ENCODE measurements at regions not wholly inside any gene's neighbourhood (a gene's known extent, or its start where the extent isn't known, plus 50 kb on each side); places are given as distances from the start of the nearest gene placed in this dataset.
A peak's percentile ranks its signal among the peaks of the same experiment; 100 is the strongest.
"Not testable (repeated sequence)": the region's sequence is repeated elsewhere in the genome, so short reads cannot be mapped to it uniquely, and the experiment has no call there.

DNA sequence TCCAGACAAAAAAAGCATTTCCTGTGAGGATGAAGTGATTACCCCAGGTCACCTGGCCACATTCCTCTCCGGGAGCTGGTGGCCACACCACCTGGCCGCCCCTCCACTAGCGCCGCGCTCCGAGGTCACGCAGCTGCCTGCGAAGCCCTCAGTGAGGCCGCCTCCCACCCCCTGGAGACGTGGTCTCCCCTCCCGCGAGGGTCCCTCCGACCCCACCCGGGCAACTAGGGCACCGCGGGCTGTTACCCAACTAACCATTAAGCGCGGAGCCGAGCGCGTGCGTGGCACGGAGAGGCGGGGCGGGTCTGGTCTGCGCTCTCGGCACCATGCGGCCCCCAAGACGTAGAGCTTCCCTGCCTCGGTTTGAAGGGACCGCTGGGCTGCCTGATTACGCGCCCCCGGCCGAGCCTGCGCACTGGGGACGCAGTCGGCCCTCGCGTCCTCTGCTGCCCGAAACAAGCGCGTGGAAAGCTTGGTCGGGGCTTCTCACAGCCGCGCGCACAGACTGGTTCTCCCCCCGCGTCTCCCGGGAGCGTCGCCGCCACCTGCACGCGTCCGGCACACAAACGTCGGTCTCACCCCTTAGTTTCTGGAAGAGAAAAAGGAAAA is 106.5 kb downstream of the SLC16A1 start:
- peaks cover 0 to 11% (median 10%) of the 10 kb centered on the region in 4 experiments for H3K4me1 ChIP-seq (ENCODE audit: control extremely low read depth in 1 of 4, control insufficient read depth in 4 of 4, insufficient read depth in 4 of 4, low read length in 3 of 4)
- peak overlapping the region; percentile 18 to 68 (median 57) for H3K4me3 ChIP-seq (ENCODE audit: control insufficient read depth in 1 of 7, extremely low read depth in 1 of 7, insufficient read depth in 4 of 7, low read depth in 2 of 7, low read length in 6 of 7)
- H3K36me3 ChIP-seq (ENCODE audit: control insufficient read depth in 4 of 4, insufficient read depth in 4 of 4, low read length in 3 of 4): no peaks in the 10 kb centered on the region
- H3K9me3 ChIP-seq (ENCODE audit: control extremely low read depth in 1 of 5, control insufficient read depth in 4 of 5, insufficient read depth in 2 of 5, low read depth in 1 of 5, low read length in 4 of 5): peaks cover 0 to 3% (median 0%) of the 10 kb centered on the region in 5 experiments
- CTCF ChIA-PET: interaction anchor here (0.7 to 0.9 kb wide), 2 partner anchors 133 to 843 kb away, joined by 3 read pairs; no protein-coding TSS in a partner anchor
- WGBS (ENCODE audit: insufficient coverage): 2% methylated on average over 41 of the region's 58 CpGs
- DNase-seq: peak; percentile 32 to 58 (median 45)
- H3K27me3 ChIP-seq (replicated peaks in 2 of 5; ENCODE audit: control insufficient read depth in 4 of 5, insufficient read depth in 5 of 5, low read length in 4 of 5): peaks cover 3 to 67% (median 17%) of the 10 kb centered on the region in 5 experiments
- POLR2A ChIA-PET: interaction anchor here (0.6 kb wide), 1 partner anchor 175 kb away, joined by 3 read pairs; no protein-coding TSS in a partner anchor
- no peak overlapping the region for H3K27ac ChIP-seq (ENCODE audit: insufficient read depth in 1 of 2, low read depth in 1 of 2, low read length in 2 of 2, poor library complexity in 1 of 2, severe bottlenecking in 2 of 2)

DNA sequence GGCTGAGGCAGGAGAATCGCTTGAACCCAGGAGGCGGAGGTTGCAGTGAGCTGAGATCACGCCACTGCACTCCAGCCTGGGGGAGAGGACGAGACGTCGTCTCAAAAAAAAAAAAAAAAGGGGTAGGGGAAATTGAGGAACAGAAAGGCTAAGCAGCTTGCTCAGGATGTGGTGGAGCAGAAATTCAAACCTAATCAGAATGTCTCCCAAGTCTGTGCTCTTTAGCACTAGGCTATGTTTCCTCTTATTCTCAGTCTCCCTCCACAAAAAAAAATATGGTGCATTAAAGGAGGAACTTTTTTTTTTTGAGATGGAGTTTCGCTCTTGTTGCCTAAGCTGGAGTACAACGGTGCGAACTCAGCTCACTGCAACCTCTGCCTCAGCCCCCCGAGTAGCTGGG is 114.2 kb downstream of the SLC16A1 start:
- CTCF ChIA-PET: no interaction called here
- Histone ChIP-seq H3K4me1 (ENCODE audit: control extremely low read depth in 1 of 4, control insufficient read depth in 4 of 4, insufficient read depth in 4 of 4, low read length in 3 of 4) (peaks cover 8 to 23% (median 16%) of the 10 kb centered on the region in 4 experiments), H3K4me3 (ENCODE audit: control insufficient read depth in 1 of 7, extremely low read depth in 1 of 7, insufficient read depth in 4 of 7, low read depth in 2 of 7, low read length in 6 of 7) (no peak overlapping the region), H3K27ac (ENCODE audit: insufficient read depth in 1 of 2, low read depth in 1 of 2, low read length in 2 of 2, poor library complexity in 1 of 2, severe bottlenecking in 2 of 2) (no peak overlapping the region), H3K27me3 (replicated peaks in 2 of 5; ENCODE audit: control insufficient read depth in 4 of 5, insufficient read depth in 5 of 5, low read length in 4 of 5) (peaks cover 0 to 29% (median 7%) of the 10 kb centered on the region in 5 experiments), H3K9me3 (ENCODE audit: control extremely low read depth in 1 of 5, control insufficient read depth in 4 of 5, insufficient read depth in 2 of 5, low read depth in 1 of 5, low read length in 4 of 5) (no peaks in the 10 kb centered on the region), H3K36me3 (ENCODE audit: control insufficient read depth in 4 of 4, insufficient read depth in 4 of 4, low read length in 3 of 4) (no peaks in the 10 kb centered on the region)
- DNase-seq: peak in 2 of 3 donors; percentile 37 to 42
- 24% methylated on average over 6 of the region's 10 CpGs for WGBS (ENCODE audit: insufficient coverage)
- POLR2A ChIA-PET: no interaction called here

DNA sequence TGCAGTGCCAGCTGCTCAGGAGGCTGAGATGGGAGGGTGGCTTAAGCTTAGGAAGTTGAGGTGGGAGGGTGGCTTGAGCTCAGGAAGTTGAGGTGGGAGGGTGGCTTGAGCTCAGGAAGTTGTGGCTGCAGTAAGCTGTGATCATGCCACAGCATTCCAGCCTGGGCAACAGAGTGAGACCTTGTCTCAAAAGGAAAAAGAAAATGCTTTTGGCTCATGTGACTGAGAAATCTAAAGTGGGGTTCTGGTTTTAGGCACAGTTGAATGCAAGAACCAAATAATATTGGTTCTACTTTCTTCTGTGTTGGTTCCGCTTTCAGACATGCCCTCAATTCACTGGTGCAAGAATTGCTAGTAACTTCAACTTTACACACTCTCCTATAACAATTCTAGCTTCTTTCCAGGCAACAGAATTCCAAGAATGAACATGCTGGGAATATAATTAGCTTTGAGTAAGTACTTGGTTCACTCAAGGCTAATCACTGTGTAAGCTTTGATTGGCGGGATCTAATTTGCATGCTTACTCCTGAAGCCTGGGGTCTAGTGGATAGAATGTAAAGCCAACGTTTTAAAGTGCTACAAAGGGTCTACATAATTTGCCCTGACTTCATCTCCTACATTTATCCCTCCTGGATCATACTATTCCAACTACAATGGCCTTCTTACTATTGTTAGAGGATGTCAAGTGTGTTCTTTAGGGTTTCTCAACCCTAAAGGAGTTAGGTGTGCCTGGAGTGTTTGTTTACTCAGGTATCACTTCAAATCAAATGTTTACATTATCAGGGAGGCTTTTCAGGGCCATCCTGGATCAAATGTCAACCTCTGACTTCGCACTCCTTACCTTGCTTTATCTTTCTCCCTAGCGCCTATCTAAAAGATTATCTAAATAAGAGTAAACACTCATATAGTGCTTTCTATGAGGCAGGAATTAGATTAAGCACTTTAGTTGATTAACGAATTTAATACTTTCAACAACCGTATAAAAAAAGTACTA is 115.1 kb downstream of the SLC16A1 start:
- Histone ChIP-seq H3K27ac (ENCODE audit: insufficient read depth in 1 of 2, low read depth in 1 of 2, low read length in 2 of 2, poor library complexity in 1 of 2, severe bottlenecking in 2 of 2) (no peak overlapping the region), H3K4me3 (ENCODE audit: control insufficient read depth in 1 of 7, extremely low read depth in 1 of 7, insufficient read depth in 4 of 7, low read depth in 2 of 7, low read length in 6 of 7) (peak overlapping the region in 2 of 7 experiments; percentile 2 to 21), H3K27me3 (replicated peaks in 2 of 5; ENCODE audit: control insufficient read depth in 4 of 5, insufficient read depth in 5 of 5, low read length in 4 of 5) (peaks cover 0 to 28% (median 7%) of the 10 kb centered on the region in 5 experiments), H3K9me3 (ENCODE audit: control extremely low read depth in 1 of 5, control insufficient read depth in 4 of 5, insufficient read depth in 2 of 5, low read depth in 1 of 5, low read length in 4 of 5) (no peaks in the 10 kb centered on the region), H3K36me3 (ENCODE audit: control insufficient read depth in 4 of 4, insufficient read depth in 4 of 4, low read length in 3 of 4) (no peaks in the 10 kb centered on the region), H3K4me1 (ENCODE audit: control extremely low read depth in 1 of 4, control insufficient read depth in 4 of 4, insufficient read depth in 4 of 4, low read length in 3 of 4) (peaks cover 8 to 23% (median 17%) of the 10 kb centered on the region in 4 experiments)
- CTCF ChIA-PET: interaction anchor here (0.6 to 1.1 kb wide), 3 partner anchors 30 to 145 kb away, joined by 3 read pairs; no protein-coding TSS in a partner anchor
- POLR2A ChIA-PET: interaction anchor here (0.6 kb wide), 1 partner anchor 18 kb away, joined by 3 read pairs; no protein-coding TSS in a partner anchor
- DNase-seq: peak; percentile 71 to 74 (median 72)
- WGBS (ENCODE audit: insufficient coverage): 0% methylated on average over 1 of the region's 7 CpGs

DNA sequence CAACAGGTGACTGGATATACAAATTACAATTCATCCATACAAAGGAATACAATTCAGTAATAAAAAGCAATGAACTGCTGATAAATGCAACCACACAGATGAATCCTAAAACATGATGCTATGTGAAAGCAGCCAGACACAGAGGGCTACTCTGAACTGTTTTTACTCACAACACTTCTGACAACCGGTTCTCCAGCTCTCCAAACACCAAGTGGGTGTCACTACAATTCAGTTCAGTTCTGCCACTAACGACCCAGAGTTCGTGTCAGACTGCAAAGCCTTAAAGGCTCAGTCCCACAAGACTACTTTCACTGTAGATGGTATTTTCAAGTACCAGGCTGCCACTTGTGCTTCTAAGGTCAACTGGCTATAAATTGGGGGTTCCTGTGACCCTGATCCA is 119.4 kb downstream of the SLC16A1 start:
- Histone ChIP-seq H3K4me3 (ENCODE audit: control insufficient read depth in 1 of 7, extremely low read depth in 1 of 7, insufficient read depth in 4 of 7, low read depth in 2 of 7, low read length in 6 of 7) (no peak overlapping the region), H3K36me3 (ENCODE audit: control insufficient read depth in 4 of 4, insufficient read depth in 4 of 4, low read length in 3 of 4) (no peaks in the 10 kb centered on the region), H3K27ac (ENCODE audit: insufficient read depth in 1 of 2, low read depth in 1 of 2, low read length in 2 of 2, poor library complexity in 1 of 2, severe bottlenecking in 2 of 2) (no peak overlapping the region), H3K27me3 (replicated peaks in 2 of 5; ENCODE audit: control insufficient read depth in 4 of 5, insufficient read depth in 5 of 5, low read length in 4 of 5) (peaks cover 0 to 17% (median 5%) of the 10 kb centered on the region in 5 experiments), H3K9me3 (ENCODE audit: control extremely low read depth in 1 of 5, control insufficient read depth in 4 of 5, insufficient read depth in 2 of 5, low read depth in 1 of 5, low read length in 4 of 5) (no peaks in the 10 kb centered on the region), H3K4me1 (ENCODE audit: control extremely low read depth in 1 of 4, control insufficient read depth in 4 of 4, insufficient read depth in 4 of 4, low read length in 3 of 4) (peaks cover 8 to 22% (median 15%) of the 10 kb centered on the region in 4 experiments)
- DNase-seq: no peak
- ChIA-PET POLR2A (no interaction called here), CTCF (no interaction called here)
- 88% methylated on average over 3 of the region's 3 CpGs for WGBS (ENCODE audit: insufficient coverage)

DNA sequence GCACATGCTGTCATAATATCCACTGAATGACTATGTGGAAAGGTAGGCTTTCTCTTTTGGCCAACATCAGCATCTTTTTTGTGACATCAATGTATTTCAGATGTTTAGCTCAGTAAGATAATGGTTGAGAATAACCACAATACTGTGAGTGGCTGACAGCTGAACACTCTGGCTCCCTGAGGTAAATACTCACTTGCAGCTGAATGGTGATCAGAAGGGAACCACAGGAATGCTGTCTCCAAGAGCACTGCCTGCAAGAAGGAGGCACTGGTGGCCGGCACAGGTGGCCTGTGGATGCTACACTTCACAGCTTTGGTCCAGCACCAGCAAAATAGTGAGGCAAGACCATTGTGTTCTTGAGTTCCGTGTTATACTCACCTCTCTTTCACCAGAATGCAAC is 118.7 kb upstream of the PPM1J start:
- POLR2A ChIA-PET: no interaction called here
- H3K4me3 ChIP-seq (ENCODE audit: control insufficient read depth in 1 of 7, extremely low read depth in 1 of 7, insufficient read depth in 4 of 7, low read depth in 2 of 7, low read length in 6 of 7): no peak overlapping the region
- H3K4me1 ChIP-seq (ENCODE audit: control extremely low read depth in 1 of 4, control insufficient read depth in 4 of 4, insufficient read depth in 4 of 4, low read length in 3 of 4): peaks cover 0 to 7% (median 0%) of the 10 kb centered on the region in 4 experiments
- DNase-seq: no peak
- no peak overlapping the region for H3K27ac ChIP-seq (ENCODE audit: insufficient read depth in 1 of 2, low read depth in 1 of 2, low read length in 2 of 2, poor library complexity in 1 of 2, severe bottlenecking in 2 of 2)
- peaks cover 0 to 10% (median 3%) of the 10 kb centered on the region in 5 experiments for H3K27me3 ChIP-seq (replicated peaks in 2 of 5; ENCODE audit: control insufficient read depth in 4 of 5, insufficient read depth in 5 of 5, low read length in 4 of 5)
- CTCF ChIA-PET: no interaction called here
- 89% methylated on average over 1 of the region's 2 CpGs for WGBS (ENCODE audit: insufficient coverage)
- H3K36me3 ChIP-seq (ENCODE audit: control insufficient read depth in 4 of 4, insufficient read depth in 4 of 4, low read length in 3 of 4): no peaks in the 10 kb centered on the region
- no peaks in the 10 kb centered on the region for H3K9me3 ChIP-seq (ENCODE audit: control extremely low read depth in 1 of 5, control insufficient read depth in 4 of 5, insufficient read depth in 2 of 5, low read depth in 1 of 5, low read length in 4 of 5)

DNA sequence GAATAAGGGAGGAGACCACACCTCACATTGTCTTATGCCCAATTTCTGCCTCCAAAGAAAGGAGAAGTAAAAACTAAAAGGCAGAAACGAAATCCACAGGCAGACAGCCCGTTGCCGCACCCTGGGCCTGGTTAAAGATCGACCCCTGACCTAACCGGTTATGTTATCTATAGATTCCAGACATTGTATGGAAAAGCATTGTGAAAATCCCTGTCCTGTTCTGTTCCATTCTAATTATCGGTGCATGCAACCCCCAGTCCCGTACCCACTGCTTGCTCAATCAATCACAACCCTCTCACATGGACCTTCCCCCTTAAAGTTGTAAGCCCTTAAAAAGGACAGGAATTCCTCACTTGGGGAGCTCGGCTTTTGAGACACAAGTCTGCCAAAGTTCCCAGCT is 117.1 kb upstream of the PPM1J start:
- H3K9me3 ChIP-seq (ENCODE audit: control extremely low read depth in 1 of 5, control insufficient read depth in 4 of 5, insufficient read depth in 2 of 5, low read depth in 1 of 5, low read length in 4 of 5); CTCF ChIA-PET; H3K36me3 ChIP-seq (ENCODE audit: control insufficient read depth in 4 of 4, insufficient read depth in 4 of 4, low read length in 3 of 4); POLR2A ChIA-PET; H3K4me1 ChIP-seq (ENCODE audit: control extremely low read depth in 1 of 4, control insufficient read depth in 4 of 4, insufficient read depth in 4 of 4, low read length in 3 of 4); H3K27ac ChIP-seq (ENCODE audit: insufficient read depth in 1 of 2, low read depth in 1 of 2, low read length in 2 of 2, poor library complexity in 1 of 2, severe bottlenecking in 2 of 2); H3K27me3 ChIP-seq (replicated peaks in 2 of 5; ENCODE audit: control insufficient read depth in 4 of 5, insufficient read depth in 5 of 5, low read length in 4 of 5); H3K4me3 ChIP-seq (ENCODE audit: control insufficient read depth in 1 of 7, extremely low read depth in 1 of 7, insufficient read depth in 4 of 7, low read depth in 2 of 7, low read length in 6 of 7); DNase-seq: not testable (repeated sequence)
- 96% methylated on average over 7 of the region's 8 CpGs for WGBS (ENCODE audit: insufficient coverage)

DNA sequence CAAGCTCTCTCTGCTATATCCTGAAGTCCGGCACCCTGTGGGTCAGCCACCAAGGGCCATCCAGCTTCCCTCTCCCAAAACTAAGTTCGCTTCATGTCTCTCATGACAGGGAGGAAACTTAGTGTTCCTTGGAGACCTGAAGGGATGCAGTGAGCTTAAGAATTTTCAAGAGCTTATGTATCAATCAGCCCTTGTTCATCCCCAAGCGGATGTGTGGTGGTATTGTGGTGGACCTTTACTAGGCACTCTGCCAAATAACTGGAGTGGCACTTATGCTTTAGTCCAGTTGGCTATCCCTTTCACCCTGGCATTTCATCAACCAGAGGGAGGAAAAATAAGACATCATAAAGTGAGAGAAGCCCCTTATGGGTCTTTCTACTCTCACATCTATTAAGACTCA is 114.6 kb upstream of the PPM1J start:
- H3K4me3 ChIP-seq (ENCODE audit: control insufficient read depth in 1 of 7, extremely low read depth in 1 of 7, insufficient read depth in 4 of 7, low read depth in 2 of 7, low read length in 6 of 7); H3K27me3 ChIP-seq (replicated peaks in 2 of 5; ENCODE audit: control insufficient read depth in 4 of 5, insufficient read depth in 5 of 5, low read length in 4 of 5); CTCF ChIA-PET; POLR2A ChIA-PET; H3K9me3 ChIP-seq (ENCODE audit: control extremely low read depth in 1 of 5, control insufficient read depth in 4 of 5, insufficient read depth in 2 of 5, low read depth in 1 of 5, low read length in 4 of 5); H3K27ac ChIP-seq (ENCODE audit: insufficient read depth in 1 of 2, low read depth in 1 of 2, low read length in 2 of 2, poor library complexity in 1 of 2, severe bottlenecking in 2 of 2); H3K4me1 ChIP-seq (ENCODE audit: control extremely low read depth in 1 of 4, control insufficient read depth in 4 of 4, insufficient read depth in 4 of 4, low read length in 3 of 4); DNase-seq; H3K36me3 ChIP-seq (ENCODE audit: control insufficient read depth in 4 of 4, insufficient read depth in 4 of 4, low read length in 3 of 4): not testable (repeated sequence)
- 93% methylated on average over 3 of the region's 3 CpGs for WGBS (ENCODE audit: insufficient coverage)
